Neuronal stem cell (in vitro differentiated cells): ENCODE measurements at regions not wholly inside any gene's neighbourhood (a gene's known extent, or its start where the extent isn't known, plus 50 kb on each side); places are given as distances from the start of the nearest gene placed in this dataset.

ENCODE experiments used
- DNase-seq: peaks from one replicate; pipeline ENCODE4 v3.0.0-alpha.2; 2013; ENCODE audit warnings: low spot score
- H2AFZ ChIP-seq: one replicate; pipeline ENCODE4 v1.6.1; 2013; ENCODE audit warnings: mild to moderate bottlenecking, low read length, inconsistent platforms
- H2AK5ac ChIP-seq: 2 replicates; pipeline ENCODE4 v1.6.1; 2013; ENCODE audit warnings: low read depth, mild to moderate bottlenecking, inconsistent platforms, low read length, moderate library complexity, mixed read lengths
- H2BK120ac ChIP-seq: 2 replicates; pipeline ENCODE4 v1.6.1; 2013; ENCODE audit warnings: low read depth, mild to moderate bottlenecking, inconsistent platforms, low read length, moderate library complexity, mixed read lengths
- H2BK12ac ChIP-seq: one replicate; pipeline ENCODE4 v1.6.1; 2013; ENCODE audit warnings: low read length, inconsistent platforms
- H2BK15ac ChIP-seq: 2 replicates; pipeline ENCODE4 v1.6.1; 2013; ENCODE audit warnings: mild to moderate bottlenecking, low read length, inconsistent platforms, mixed read lengths
- H2BK5ac ChIP-seq: one replicate; pipeline ENCODE4 v1.6.1; 2013; ENCODE audit warnings: inconsistent platforms, mild to moderate bottlenecking, low read length, moderate library complexity
- H3K14ac ChIP-seq: one replicate; pipeline ENCODE4 v1.6.1; 2013; ENCODE audit warnings: low read length, inconsistent platforms
- H3K18ac ChIP-seq: 2 replicates; pipeline ENCODE4 v1.6.1; 2013; ENCODE audit warnings: low read length, inconsistent platforms
- H3K23ac ChIP-seq: 2 replicates; pipeline ENCODE4 v1.6.1; 2013; ENCODE audit warnings: low read depth, mild to moderate bottlenecking, mixed read lengths, low read length, inconsistent platforms; ENCODE audit not compliant: poor library complexity
- H3K27ac ChIP-seq: replicated peaks from 3 replicates; pipeline ENCODE4 v1.5.1; 2013; ENCODE audit warnings: low read length, inconsistent platforms
- H3K27me3 ChIP-seq, 3 experiments: 2 replicates each; pipeline ENCODE4 v1.6.1; 2013; ENCODE audit warnings: low read length in 3 of 3, mild to moderate bottlenecking in 2 of 3, inconsistent platforms in 1 of 3, low read depth in 1 of 3, mixed read lengths in 1 of 3, moderate library complexity in 1 of 3; ENCODE audit not compliant: control insufficient read depth in 3 of 3, insufficient read depth in 3 of 3
- H3K36me3 ChIP-seq, 2 donors: replicated peaks in 1 of 2; 2 replicates each; pipeline ENCODE4 v1.6.1; 2013; ENCODE audit warnings: low read length in 2 of 2; ENCODE audit not compliant: control insufficient read depth in 2 of 2, insufficient read depth in 2 of 2
- H3K4ac ChIP-seq: 2 replicates; pipeline ENCODE4 v1.6.1; 2013; ENCODE audit warnings: inconsistent platforms, mild to moderate bottlenecking, low read length, moderate library complexity
- H3K4me1 ChIP-seq, 2 donors: 1 replicate in 1 of 2; 2 replicates in 1 of 2; pipeline ENCODE4 v1.6.1; 2013; ENCODE audit warnings: low read length in 2 of 2, low read depth in 1 of 2; ENCODE audit not compliant: control insufficient read depth in 2 of 2, insufficient read depth in 1 of 2
- H3K4me2 ChIP-seq: one replicate; pipeline ENCODE4 v1.6.1; 2013; ENCODE audit warnings: mild to moderate bottlenecking, low read length, inconsistent platforms; ENCODE audit not compliant: insufficient read depth, poor library complexity, severe bottlenecking
- H3K4me3 ChIP-seq, 2 donors: 2 replicates each; pipeline ENCODE4 v1.5.1; 2013; ENCODE audit warnings: low read length in 2 of 2, mild to moderate bottlenecking in 2 of 2, inconsistent platforms in 1 of 2, moderate library complexity in 1 of 2
- H3K79me1 ChIP-seq: one replicate; pipeline ENCODE4 v1.6.1; 2013; ENCODE audit warnings: low read depth, mild to moderate bottlenecking, inconsistent platforms, low read length, moderate library complexity
- H3K9ac ChIP-seq: one replicate; pipeline ENCODE4 v1.6.1; 2013; ENCODE audit warnings: mild to moderate bottlenecking, low read depth, low read length, inconsistent platforms; ENCODE audit not compliant: poor library complexity
- H3K9me3 ChIP-seq, 2 donors: replicated peaks in 1 of 2; 2 replicates each; pipeline versions ENCODE3 to v1.6.1; 2013; ENCODE audit warnings: low read length in 2 of 2, mild to moderate bottlenecking in 2 of 2, inconsistent platforms in 1 of 2, low read depth in 1 of 2, mixed read lengths in 1 of 2, moderate library complexity in 1 of 2; ENCODE audit not compliant: control insufficient read depth in 2 of 2, insufficient read depth in 1 of 2
- H4K8ac ChIP-seq: one replicate; pipeline ENCODE4 v1.6.1; 2013; ENCODE audit warnings: low read depth, mild to moderate bottlenecking, inconsistent platforms, low read length, moderate library complexity
- H4K91ac ChIP-seq: one replicate; pipeline ENCODE4 v1.6.1; 2013; ENCODE audit warnings: low read length, low read depth, mild to moderate bottlenecking, inconsistent platforms; ENCODE audit not compliant: poor library complexity
- WGBS, 2 donors: extraction: QIAGEN DNeasy Blood & Tissue Kit; methylation state at CpG; one replicate each; pipeline ENCODE4 v1.1.7; 2013; ENCODE audit warnings: missing lambda C conversion rate in 2 of 2, mixed read lengths in 1 of 2; ENCODE audit not compliant: insufficient read length in 2 of 2, insufficient replicate concordance in 1 of 2; ENCODE audit errors: extremely low coverage in 2 of 2; 5-methylcytosine and 5-hydroxymethylcytosine counted together

DNA sequence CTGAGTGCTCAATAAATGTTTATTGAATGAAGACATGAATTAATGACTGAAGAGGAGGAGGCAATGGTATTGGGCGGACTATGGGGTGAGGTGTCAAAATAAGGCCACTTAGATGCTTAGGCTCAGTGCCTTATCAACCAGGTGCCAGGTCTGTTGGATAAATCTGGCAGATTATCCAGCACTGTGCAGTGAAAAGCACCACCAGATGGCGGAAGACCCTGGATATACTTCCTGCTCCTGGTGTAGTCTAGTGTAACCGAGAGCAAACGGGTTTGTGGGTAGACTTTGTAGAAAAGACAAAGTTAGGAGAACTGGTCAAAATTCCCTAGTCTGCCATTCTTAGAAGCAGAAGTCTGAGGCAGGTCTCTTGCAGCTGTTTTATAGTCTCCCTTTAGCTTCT lies 306.3 kb downstream of the ATP23 start:
- H3K4me2 ChIP-seq, result no peak overlapping the region
- H3K27ac ChIP-seq, result no peak overlapping the region
- H3K79me1 ChIP-seq, result no peaks in the 10 kb centered on the region
- H2AK5ac ChIP-seq, result no peak overlapping the region
- no peak overlapping the region for H4K91ac ChIP-seq
- H2AFZ ChIP-seq, result no peak overlapping the region
- no peak overlapping the region for H2BK12ac ChIP-seq
- H3K4me3 ChIP-seq, result no peak overlapping the region
- no peak for DNase-seq
- H3K9ac ChIP-seq, result no peak overlapping the region
- no peak overlapping the region for H2BK5ac ChIP-seq
- H2BK15ac ChIP-seq, result no peak overlapping the region
- no peak overlapping the region for H3K18ac ChIP-seq
- H3K14ac ChIP-seq, result no peak overlapping the region
- H3K23ac ChIP-seq, result no peak overlapping the region
- H4K8ac ChIP-seq, result no peak overlapping the region
- H3K9me3 ChIP-seq, result no peaks in the 10 kb centered on the region
- H3K4me1 ChIP-seq, result peaks cover 2 to 3% of the 10 kb centered on the region in 2 donors
- H3K27me3 ChIP-seq, result no peaks in the 10 kb centered on the region
- no peak overlapping the region for H3K4ac ChIP-seq
- no peaks in the 10 kb centered on the region for H3K36me3 ChIP-seq
- H2BK120ac ChIP-seq, result no peak overlapping the region
- whole genome bisulfite sequencing, 2 donors, result no CpG with 5 or more reads among the region's 4 CpGs

DNA sequence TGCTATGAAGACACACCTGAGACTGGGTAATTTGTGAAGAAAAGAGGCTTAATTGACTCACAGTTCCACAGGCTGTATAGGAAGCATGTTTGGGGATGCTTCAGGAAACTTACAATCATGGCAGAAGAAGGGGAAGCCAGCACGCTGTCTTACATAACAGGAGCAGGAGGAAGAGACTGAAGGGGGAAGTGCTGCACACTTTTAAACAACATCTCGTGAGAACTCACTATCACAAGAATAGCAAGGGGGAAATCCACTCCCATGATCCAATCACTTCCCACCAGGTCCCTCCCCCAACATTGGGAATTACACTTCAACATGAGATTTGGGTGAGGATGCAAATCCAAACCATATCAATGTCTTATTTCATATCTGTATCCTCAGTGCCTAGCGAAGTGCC lies 307.2 kb downstream of the ATP23 start:
- no CpG with 5 or more reads among the region's 3 CpGs for WGBS, 2 donors
- no peak overlapping the region for H4K8ac ChIP-seq
- no peak overlapping the region for H3K23ac ChIP-seq
- H3K27me3 ChIP-seq, result no peaks in the 10 kb centered on the region
- H2AFZ ChIP-seq, result no peak overlapping the region
- no peak overlapping the region for H3K9ac ChIP-seq
- H3K4me2 ChIP-seq, result no peak overlapping the region
- H3K4ac ChIP-seq, result no peak overlapping the region
- no peak overlapping the region for H3K27ac ChIP-seq
- no peak overlapping the region for H2BK120ac ChIP-seq
- no peak overlapping the region for H2BK15ac ChIP-seq
- H3K36me3 ChIP-seq, result no peaks in the 10 kb centered on the region
- H3K4me3 ChIP-seq, result no peak overlapping the region
- no peak overlapping the region for H3K14ac ChIP-seq
- H2BK5ac ChIP-seq, result no peak overlapping the region
- H2BK12ac ChIP-seq, result no peak overlapping the region
- H3K4me1 ChIP-seq, result peaks cover 0 to 2% of the 10 kb centered on the region in 2 donors
- H2AK5ac ChIP-seq, result no peak overlapping the region
- no peak overlapping the region for H3K18ac ChIP-seq
- H4K91ac ChIP-seq, result no peak overlapping the region
- no peaks in the 10 kb centered on the region for H3K9me3 ChIP-seq
- no peak for DNase-seq
- no peaks in the 10 kb centered on the region for H3K79me1 ChIP-seq

DNA sequence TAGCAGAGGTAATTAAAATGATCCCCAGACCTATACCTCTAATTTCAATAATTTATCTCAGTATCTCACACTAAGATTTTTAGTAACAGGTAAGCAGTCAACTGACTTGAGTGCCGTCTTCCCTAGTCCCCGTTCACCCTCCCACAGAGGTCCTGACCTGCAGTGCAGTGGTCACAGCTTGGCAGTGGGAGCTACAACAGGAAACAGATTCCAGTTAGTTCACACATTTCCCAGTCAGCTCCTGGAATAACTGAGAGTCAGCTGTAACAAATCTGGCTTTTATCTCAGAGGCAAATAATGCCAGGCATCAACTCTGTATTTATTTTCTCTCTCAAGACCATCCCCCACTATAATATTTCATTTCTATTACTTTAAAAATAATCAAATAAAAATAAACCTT lies 308.2 kb downstream of the ATP23 start:
- H3K14ac ChIP-seq, result no peak overlapping the region
- H3K9me3 ChIP-seq, result peaks cover 0 to 3% of the 10 kb centered on the region in 2 donors
- no peak overlapping the region for H2AK5ac ChIP-seq
- H3K4ac ChIP-seq, result no peak overlapping the region
- no peak overlapping the region for H3K9ac ChIP-seq
- H3K27me3 ChIP-seq, result no peaks in the 10 kb centered on the region
- no peaks in the 10 kb centered on the region for H3K79me1 ChIP-seq
- no peak overlapping the region for H2BK120ac ChIP-seq
- no peak overlapping the region for H4K91ac ChIP-seq
- H2AFZ ChIP-seq, result no peak overlapping the region
- H3K27ac ChIP-seq, result no peak overlapping the region
- H2BK12ac ChIP-seq, result no peak overlapping the region
- H3K18ac ChIP-seq, result no peak overlapping the region
- H4K8ac ChIP-seq, result no peak overlapping the region
- H2BK5ac ChIP-seq, result no peak overlapping the region
- H3K4me1 ChIP-seq, result peaks cover 1 to 2% of the 10 kb centered on the region in 2 donors
- no peak for DNase-seq
- H3K23ac ChIP-seq, result no peak overlapping the region
- WGBS, 2 donors, result no CpG with 5 or more reads among the region's 2 CpGs
- no peak overlapping the region for H3K4me3 ChIP-seq
- no peak overlapping the region for H2BK15ac ChIP-seq
- no peak overlapping the region for H3K4me2 ChIP-seq
- H3K36me3 ChIP-seq, result no peaks in the 10 kb centered on the region

DNA sequence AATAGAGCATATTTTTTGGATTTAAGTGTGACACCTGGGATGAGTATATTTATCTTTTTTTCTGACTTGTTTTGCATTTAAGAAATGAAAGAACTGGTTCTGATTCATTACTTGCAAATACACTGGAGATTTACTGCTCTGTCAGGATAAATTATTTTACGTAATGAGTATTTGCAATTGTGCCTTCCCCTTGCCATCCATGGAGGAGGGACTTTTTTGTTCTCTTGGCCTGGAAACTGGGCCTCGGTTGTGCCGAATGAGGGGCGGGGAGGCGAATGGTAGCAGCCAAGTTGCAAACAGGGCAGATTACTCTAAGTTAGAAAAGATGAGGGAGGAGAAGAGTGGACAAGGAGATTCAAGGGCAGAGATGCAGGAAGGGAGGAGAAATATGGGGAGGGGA lies 308.7 kb downstream of the ATP23 start:
- no peak overlapping the region for H2AK5ac ChIP-seq
- H4K91ac ChIP-seq, result no peak overlapping the region
- H3K36me3 ChIP-seq, result no peaks in the 10 kb centered on the region
- no peak for DNase-seq
- H3K4me3 ChIP-seq, result no peak overlapping the region
- no peak overlapping the region for H3K23ac ChIP-seq
- H3K4me2 ChIP-seq, result no peak overlapping the region
- H3K4ac ChIP-seq, result no peak overlapping the region
- WGBS, 2 donors, result no CpG with 5 or more reads among the region's 5 CpGs
- no peaks in the 10 kb centered on the region for H3K27me3 ChIP-seq
- peaks cover 1 to 2% of the 10 kb centered on the region in 2 donors for H3K4me1 ChIP-seq
- no peak overlapping the region for H3K14ac ChIP-seq
- H3K9ac ChIP-seq, result no peak overlapping the region
- H2BK12ac ChIP-seq, result no peak overlapping the region
- H4K8ac ChIP-seq, result no peak overlapping the region
- no peak overlapping the region for H2BK120ac ChIP-seq
- no peak overlapping the region for H2BK5ac ChIP-seq
- no peak overlapping the region for H2BK15ac ChIP-seq
- no peak overlapping the region for H2AFZ ChIP-seq
- H3K27ac ChIP-seq, result no peak overlapping the region
- H3K9me3 ChIP-seq, result peaks cover 0 to 3% of the 10 kb centered on the region in 2 donors
- no peaks in the 10 kb centered on the region for H3K79me1 ChIP-seq
- no peak overlapping the region for H3K18ac ChIP-seq
